Effector memory CD4-positive, alpha-beta T cell (primary cell): ENCODE measurements at regions not wholly inside any gene's neighbourhood (a gene's known extent, or its start where the extent isn't known, plus 50 kb on each side); places are given as distances from the start of the nearest gene placed in this dataset.

Experiments used
- DNase-seq, 3 donors: peaks; one replicate each; pipeline ENCODE4 v3.0.0-alpha.2; 2020
- H3K27ac ChIP-seq: 2 replicates; pipeline ENCODE4 v1.7.0; 2013; ENCODE audit warnings: mild to moderate bottlenecking, low read length, moderate library complexity; ENCODE audit not compliant: insufficient read depth, poor library complexity, severe bottlenecking
- H3K27me3 ChIP-seq: replicated peaks from 2 replicates; pipeline ENCODE4 v1.7.0; 2013; ENCODE audit warnings: mild to moderate bottlenecking, low read length; ENCODE audit not compliant: insufficient read depth, control insufficient read depth, poor library complexity, severe bottlenecking
- H3K36me3 ChIP-seq: 2 replicates; pipeline ENCODE4 v1.7.0; 2013; ENCODE audit warnings: mild to moderate bottlenecking, low read length, moderate library complexity; ENCODE audit not compliant: control insufficient read depth, insufficient read depth
- H3K4me1 ChIP-seq: 2 replicates; pipeline ENCODE4 v1.7.0; 2013; ENCODE audit warnings: low read length, mild to moderate bottlenecking; ENCODE audit not compliant: control insufficient read depth, insufficient read depth, poor library complexity, severe bottlenecking
- H3K4me3 ChIP-seq: 2 replicates; pipeline ENCODE4 v1.7.0; 2013; ENCODE audit warnings: low read length, low read depth, mild to moderate bottlenecking; ENCODE audit not compliant: insufficient read depth, poor library complexity, severe bottlenecking
- H3K9me3 ChIP-seq: 2 replicates; pipeline ENCODE4 v1.7.0; 2013; ENCODE audit warnings: mild to moderate bottlenecking, low read length, moderate library complexity; ENCODE audit not compliant: control insufficient read depth

- no peaks in the 10 kb centered on the region for H3K36me3 ChIP-seq
- peaks cover 6% of the 10 kb centered on the region for H3K4me1 ChIP-seq
- H3K9me3 ChIP-seq: no peaks in the 10 kb centered on the region
- H3K27ac ChIP-seq: no peak overlapping the region
- DNase-seq: no peak
- no peaks in the 10 kb centered on the region for H3K27me3 ChIP-seq
- no peak overlapping the region for H3K4me3 ChIP-seq
These were observed 256.2 kb upstream of the NFE2L3 start for GRCh38 chr7:25895792-25896171.

GRCh38 chr7:25897261-25897782 lies 254.7 kb upstream of the NFE2L3 start:
- Histone ChIP-seq H3K4me3 (no peak overlapping the region), H3K27me3 (no peaks in the 10 kb centered on the region), H3K36me3 (no peaks in the 10 kb centered on the region), H3K9me3 (no peaks in the 10 kb centered on the region), H3K4me1 (peaks cover 6% of the 10 kb centered on the region), H3K27ac (no peak overlapping the region)
- no peak for DNase-seq

- no peak for DNase-seq
- no peak overlapping the region for H3K27ac ChIP-seq
- no peaks in the 10 kb centered on the region for H3K36me3 ChIP-seq
- H3K4me3 ChIP-seq: no peak overlapping the region
- H3K9me3 ChIP-seq: no peaks in the 10 kb centered on the region
- H3K27me3 ChIP-seq: no peaks in the 10 kb centered on the region
- peaks cover under 1% of the 10 kb centered on the region for H3K4me1 ChIP-seq
These were observed 251.8 kb upstream of the NFE2L3 start for GRCh38 chr7:25900245-25900644.

GRCh38 chr7:25900877-25901276 lies 251.1 kb upstream of the NFE2L3 start:
- no peak for DNase-seq
- no peaks in the 10 kb centered on the region for H3K36me3 ChIP-seq
- H3K9me3 ChIP-seq: no peaks in the 10 kb centered on the region
- H3K4me1 ChIP-seq: no peaks in the 10 kb centered on the region
- no peak overlapping the region for H3K4me3 ChIP-seq
- H3K27ac ChIP-seq: no peak overlapping the region
- H3K27me3 ChIP-seq: no peaks in the 10 kb centered on the region

GRCh38 chr7:25901658-25902057 lies 250.3 kb upstream of the NFE2L3 start:
- no peaks in the 10 kb centered on the region for H3K27me3 ChIP-seq
- H3K4me3 ChIP-seq: no peak overlapping the region
- no peaks in the 10 kb centered on the region for H3K9me3 ChIP-seq
- no peaks in the 10 kb centered on the region for H3K36me3 ChIP-seq
- no peak overlapping the region for H3K27ac ChIP-seq
- no peak for DNase-seq
- no peaks in the 10 kb centered on the region for H3K4me1 ChIP-seq

GRCh38 chr7:25906003-25906402 lies 246.0 kb upstream of the NFE2L3 start:
- Histone ChIP-seq H3K4me3 (no peak overlapping the region), H3K4me1 (no peaks in the 10 kb centered on the region), H3K27me3 (no peaks in the 10 kb centered on the region), H3K9me3 (no peaks in the 10 kb centered on the region), H3K27ac (no peak overlapping the region), H3K36me3 (no peaks in the 10 kb centered on the region)
- no peak for DNase-seq

GRCh38 chr7:25906760-25907159 lies 245.2 kb upstream of the NFE2L3 start:
- H3K4me3 ChIP-seq: no peak overlapping the region

GRCh38 chr7:25907214-25907613 lies 244.8 kb upstream of the NFE2L3 start:
- no peaks in the 10 kb centered on the region for H3K36me3 ChIP-seq
- no peaks in the 10 kb centered on the region for H3K4me1 ChIP-seq
- DNase-seq: no peak
- no peaks in the 10 kb centered on the region for H3K9me3 ChIP-seq
- no peak overlapping the region for H3K27ac ChIP-seq
- no peak overlapping the region for H3K4me3 ChIP-seq
- H3K27me3 ChIP-seq: no peaks in the 10 kb centered on the region

More at GRCh38 chr7:25906760-25907159, 245.2 kb upstream of the NFE2L3 start:
- Histone ChIP-seq H3K9me3 (no peaks in the 10 kb centered on the region), H3K27ac (no peak overlapping the region), H3K4me1 (no peaks in the 10 kb centered on the region), H3K36me3 (no peaks in the 10 kb centered on the region), H3K27me3 (no peaks in the 10 kb centered on the region)
- DNase-seq: no peak

- Histone ChIP-seq H3K27me3 (no peaks in the 10 kb centered on the region), H3K4me3 (no peak overlapping the region), H3K27ac (no peak overlapping the region), H3K4me1 (no peaks in the 10 kb centered on the region), H3K36me3 (no peaks in the 10 kb centered on the region), H3K9me3 (no peaks in the 10 kb centered on the region)
- no peak for DNase-seq
These were observed 244.3 kb upstream of the NFE2L3 start for GRCh38 chr7:25907731-25908130.

- H3K9me3 ChIP-seq: no peaks in the 10 kb centered on the region
- no peak overlapping the region for H3K27ac ChIP-seq
- H3K27me3 ChIP-seq: no peaks in the 10 kb centered on the region
- H3K4me1 ChIP-seq: no peaks in the 10 kb centered on the region
- no peak for DNase-seq
- H3K4me3 ChIP-seq: no peak overlapping the region
- no peaks in the 10 kb centered on the region for H3K36me3 ChIP-seq
These were observed 243.6 kb upstream of the NFE2L3 start for GRCh38 chr7:25908154-25908949.
